Ovary (tissue), 3 donors: ENCODE measurements at regions not wholly inside any gene's neighbourhood (a gene's known extent, or its start where the extent isn't known, plus 50 kb on each side); places are given as distances from the start of the nearest gene placed in this dataset.

ENCODE experiments used
- EP300 ChIP-seq: sonication (generic); formaldehyde crosslinking; IDR thresholded peaks from one replicate; pipeline ENCODE4 v1.6.1; 2017; ENCODE audit warnings: antibody characterized with exemption
- POLR2A ChIP-seq: fragments of 450-650 bp; IDR thresholded peaks from one replicate; pipeline ENCODE4 v1.6.1; 2017; ENCODE audit warnings: antibody characterized with exemption, mild to moderate bottlenecking, moderate library complexity
- TF ChIP-seq, protein P1 (sequence below), 3 donors: fragments of 450-650 bp in 2 of 3; fragments of 200-600 bp in 1 of 3; IDR thresholded peaks; one replicate each; pipeline versions ENCODE4 v1.5.1 to v1.8.0; 2016 to 2022; ENCODE audit warnings: antibody characterized with exemption in 3 of 3, mild to moderate bottlenecking in 1 of 3
- donor health status: DM: no; HTN: no; CAD: no.

DNA sequence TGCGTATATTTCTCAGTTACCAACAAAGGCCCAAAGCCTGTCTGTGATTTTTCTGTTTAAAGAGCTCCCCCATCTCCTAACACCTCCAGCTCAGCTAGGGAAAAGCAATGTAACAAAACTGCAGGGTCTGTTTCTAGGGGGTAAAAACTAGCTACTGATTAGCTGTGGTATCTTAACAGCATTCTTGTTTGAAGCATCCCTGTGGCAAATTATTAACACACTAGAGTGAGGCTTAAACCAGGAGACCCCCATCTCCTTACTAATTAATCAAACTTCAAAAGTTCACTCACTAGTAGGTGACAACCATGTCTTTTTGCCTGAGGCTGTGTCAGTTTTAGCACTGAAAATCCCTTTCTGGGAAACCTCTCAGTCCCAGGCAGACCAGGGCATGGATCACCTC lies 186.2 kb upstream of the PARD3B start:
- no peak for TF ChIP-seq POLR2A
- TF ChIP-seq, protein P1, sequence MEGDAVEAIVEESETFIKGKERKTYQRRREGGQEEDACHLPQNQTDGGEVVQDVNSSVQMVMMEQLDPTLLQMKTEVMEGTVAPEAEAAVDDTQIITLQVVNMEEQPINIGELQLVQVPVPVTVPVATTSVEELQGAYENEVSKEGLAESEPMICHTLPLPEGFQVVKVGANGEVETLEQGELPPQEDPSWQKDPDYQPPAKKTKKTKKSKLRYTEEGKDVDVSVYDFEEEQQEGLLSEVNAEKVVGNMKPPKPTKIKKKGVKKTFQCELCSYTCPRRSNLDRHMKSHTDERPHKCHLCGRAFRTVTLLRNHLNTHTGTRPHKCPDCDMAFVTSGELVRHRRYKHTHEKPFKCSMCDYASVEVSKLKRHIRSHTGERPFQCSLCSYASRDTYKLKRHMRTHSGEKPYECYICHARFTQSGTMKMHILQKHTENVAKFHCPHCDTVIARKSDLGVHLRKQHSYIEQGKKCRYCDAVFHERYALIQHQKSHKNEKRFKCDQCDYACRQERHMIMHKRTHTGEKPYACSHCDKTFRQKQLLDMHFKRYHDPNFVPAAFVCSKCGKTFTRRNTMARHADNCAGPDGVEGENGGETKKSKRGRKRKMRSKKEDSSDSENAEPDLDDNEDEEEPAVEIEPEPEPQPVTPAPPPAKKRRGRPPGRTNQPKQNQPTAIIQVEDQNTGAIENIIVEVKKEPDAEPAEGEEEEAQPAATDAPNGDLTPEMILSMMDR (IDR thresholded peaks at IDR 0.05): no peak
- TF ChIP-seq EP300: no peak
